ENCODE measurements at regions not wholly inside any gene's neighbourhood (a gene's known extent, or its start where the extent isn't known, plus 50 kb on each side); places are given as distances from the start of the nearest gene placed in this dataset.

GRCh38 chr14:104395276-104395675 is 184.3 kb upstream of the C14orf180 start:
- CTCF ChIA-PET: interaction anchor here (1.2 to 1.4 kb wide), 2 partner anchors 172 to 257 kb away, joined by 3 to 4 read pairs; no protein-coding TSS in a partner anchor
- no peak overlapping the region for H3K4me3 Mint-ChIP-seq
- ATAC-seq: no peak

DNA sequence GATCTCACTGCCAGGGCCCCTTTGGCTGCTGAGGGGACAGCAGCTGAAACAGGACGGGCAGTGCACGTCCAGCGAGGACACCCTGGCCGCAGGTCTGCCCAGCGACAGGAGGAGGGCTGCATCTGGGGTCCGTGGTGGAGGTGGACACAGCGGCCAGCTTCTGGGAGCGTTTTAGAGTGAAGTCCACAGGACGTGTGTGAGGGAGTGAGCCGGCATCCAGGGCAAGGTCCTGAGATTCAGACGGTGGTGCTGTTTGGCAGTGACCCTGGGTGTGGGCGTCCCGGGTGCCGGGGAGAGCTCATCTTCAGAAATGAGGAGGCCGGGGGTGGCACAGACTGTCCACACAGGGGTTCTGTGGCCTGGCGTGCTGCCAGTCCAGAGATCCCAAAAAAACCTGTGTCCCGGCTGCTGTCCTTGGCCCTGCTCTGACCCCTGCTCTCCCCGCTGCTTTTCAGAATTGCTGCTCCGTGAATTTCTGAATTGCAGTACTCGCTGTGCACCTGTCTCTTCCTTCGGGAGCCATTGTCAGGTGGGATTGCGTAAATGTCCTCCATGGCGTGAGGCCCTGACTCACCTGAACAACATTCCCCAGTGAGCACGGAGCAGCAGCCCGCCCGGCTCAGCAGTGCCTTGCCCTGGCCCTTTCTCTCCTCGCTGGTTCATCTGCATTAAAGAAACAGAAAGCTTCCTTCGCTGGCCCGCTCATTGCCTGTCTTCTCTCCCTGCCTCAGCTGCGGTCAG is 183.5 kb upstream of the C14orf180 start:
- H3K4me1 Mint-ChIP-seq: peaks cover 11% of the 10 kb centered on the region; the same call in 1 of the 2 replicates
- peak; percentile 14 for DNase-seq (ENCODE audit: low spot score)
- H3K36me3 Mint-ChIP-seq: peaks cover 24% of the 10 kb centered on the region
- no peaks in the 10 kb centered on the region for H3K27me3 Mint-ChIP-seq (ENCODE audit: low read depth)
- H3K27ac Mint-ChIP-seq: no peak overlapping the region
- H3K9me3 Mint-ChIP-seq: peaks cover 29% of the 10 kb centered on the region
- POLR2A ChIA-PET: no interaction called here
- no peak for TF ChIP-seq RORB (CRISPR knock-in tag; IDR thresholded peaks at IDR 0.05)
- no peak for TF ChIP-seq TEAD4 (CRISPR knock-in tag; IDR thresholded peaks at IDR 0.05)
- no peak for TF ChIP-seq ZNF416 (CRISPR knock-in tag; IDR thresholded peaks at IDR 0.05)
- TF ChIP-seq STAT6 (CRISPR knock-in tag; conservative IDR thresholded peaks at IDR 0.05; ENCODE audit: low read depth): no peak
- no peak for TF ChIP-seq ZNF121 (CRISPR knock-in tag; IDR thresholded peaks at IDR 0.05)
- TF ChIP-seq MLX (CRISPR knock-in tag; IDR thresholded peaks at IDR 0.05): no peak
- TF ChIP-seq, protein P1, sequence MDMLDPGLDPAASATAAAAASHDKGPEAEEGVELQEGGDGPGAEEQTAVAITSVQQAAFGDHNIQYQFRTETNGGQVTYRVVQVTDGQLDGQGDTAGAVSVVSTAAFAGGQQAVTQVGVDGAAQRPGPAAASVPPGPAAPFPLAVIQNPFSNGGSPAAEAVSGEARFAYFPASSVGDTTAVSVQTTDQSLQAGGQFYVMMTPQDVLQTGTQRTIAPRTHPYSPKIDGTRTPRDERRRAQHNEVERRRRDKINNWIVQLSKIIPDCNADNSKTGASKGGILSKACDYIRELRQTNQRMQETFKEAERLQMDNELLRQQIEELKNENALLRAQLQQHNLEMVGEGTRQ (CRISPR knock-in tag; IDR thresholded peaks at IDR 0.05): no peak
- TF ChIP-seq, protein P2, sequence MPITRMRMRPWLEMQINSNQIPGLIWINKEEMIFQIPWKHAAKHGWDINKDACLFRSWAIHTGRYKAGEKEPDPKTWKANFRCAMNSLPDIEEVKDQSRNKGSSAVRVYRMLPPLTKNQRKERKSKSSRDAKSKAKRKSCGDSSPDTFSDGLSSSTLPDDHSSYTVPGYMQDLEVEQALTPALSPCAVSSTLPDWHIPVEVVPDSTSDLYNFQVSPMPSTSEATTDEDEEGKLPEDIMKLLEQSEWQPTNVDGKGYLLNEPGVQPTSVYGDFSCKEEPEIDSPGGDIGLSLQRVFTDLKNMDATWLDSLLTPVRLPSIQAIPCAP (CRISPR knock-in tag; IDR thresholded peaks at IDR 0.05): no peak
- no peak for TF ChIP-seq ZMAT4 (CRISPR knock-in tag; IDR thresholded peaks at IDR 0.05)
- TF ChIP-seq SMAD4 (CRISPR knock-in tag; IDR thresholded peaks at IDR 0.05): no peak
- TF ChIP-seq HMGA2 (CRISPR knock-in tag; IDR thresholded peaks at IDR 0.05): no peak
- no peak for TF ChIP-seq GRHL2 (CRISPR knock-in tag; IDR thresholded peaks at IDR 0.05; ENCODE audit: insufficient replicate concordance, severe bottlenecking)
- no peak for TF ChIP-seq GTF2I (CRISPR knock-in tag; conservative IDR thresholded peaks at IDR 0.05)
- no peak for TF ChIP-seq KAT7 (CRISPR knock-in tag; IDR thresholded peaks at IDR 0.05; ENCODE audit: borderline replicate concordance)
- CTCF ChIA-PET: interaction anchor here (1.2 to 1.4 kb wide), 2 partner anchors 172 to 258 kb away, joined by 3 to 4 read pairs; no protein-coding TSS in a partner anchor
- no peak overlapping the region for H3K4me3 Mint-ChIP-seq
- ATAC-seq: no peak

More at GRCh38 chr14:104395276-104395675, 184.3 kb upstream of the C14orf180 start:
- Mint-ChIP-seq H3K36me3 (peaks cover 24% of the 10 kb centered on the region), H3K27me3 (ENCODE audit: low read depth) (no peaks in the 10 kb centered on the region), H3K9me3 (peaks cover 29% of the 10 kb centered on the region), H3K4me1 (peaks cover 11% of the 10 kb centered on the region; the same call in 1 of the 2 replicates), H3K27ac (no peak overlapping the region)
- TF ChIP-seq ZNF416 (CRISPR knock-in tag; IDR thresholded peaks at IDR 0.05) (no peak), IRF2 (CRISPR knock-in tag; IDR thresholded peaks at IDR 0.05; ENCODE audit: borderline replicate concordance, low read depth) (no peak)
- no peak for DNase-seq (ENCODE audit: low spot score)
- POLR2A ChIA-PET: no interaction called here

Measured in WTC11 (cell line).